Peyer's patch (tissue), 4 donors: ENCODE measurements at regions not wholly inside any gene's neighbourhood (a gene's known extent, or its start where the extent isn't known, plus 50 kb on each side); places are given as distances from the start of the nearest gene placed in this dataset.
"Not testable (repeated sequence)": the region's sequence is repeated elsewhere in the genome, so short reads cannot be mapped to it uniquely, and the experiment has no call there.

Experiments used
- DNase-seq, 3 donors: peaks; one replicate each; pipeline ENCODE4 v3.0.0-alpha.2; 2017 to 2019
- H3K27ac ChIP-seq, 4 donors: fragments of 200-600 bp; sonication (generic); one replicate each; pipeline ENCODE4 v1.5.1; 2016 to 2019
- H3K27me3 ChIP-seq, 2 donors: fragments of 200-600 bp; sonication (generic); one replicate each; pipeline ENCODE4 v1.5.1; 2019
- H3K36me3 ChIP-seq, 3 donors: fragments of 200-600 bp; sonication (generic); one replicate each; pipeline ENCODE4 v1.5.1; 2016 to 2019
- H3K4me1 ChIP-seq, 4 donors: fragments of 200-600 bp; sonication (generic); one replicate each; pipeline ENCODE4 v1.5.1; 2016 to 2019
- H3K4me3 ChIP-seq, 4 donors: fragments of 200-600 bp; sonication (generic); 1 replicate in 3 of 4; 2 replicates in 1 of 4; pipeline ENCODE4 v1.5.1; 2016 to 2019; ENCODE audit warnings: mild to moderate bottlenecking in 1 of 4
- H3K9me3 ChIP-seq, 4 donors: fragments of 200-600 bp; sonication (generic); one replicate each; pipeline ENCODE4 v1.5.1; 2016 to 2019; ENCODE audit warnings: mild to moderate bottlenecking in 1 of 4
- POLR2A ChIP-seq, 2 donors: fragments of 450-650 bp; IDR thresholded peaks; one replicate each; pipeline ENCODE4 v1.5.1; 2017; ENCODE audit warnings: antibody characterized with exemption in 2 of 2, mild to moderate bottlenecking in 2 of 2, moderate library complexity in 2 of 2
- TF ChIP-seq, protein P1 (sequence below), 6 experiments: fragments of 450-650 bp in 4 of 6; fragments of 200-600 bp in 2 of 6; sonication (generic) in 1 of 6; IDR thresholded peaks; one replicate each; pipeline ENCODE4 v1.5.1; 2017 to 2019; ENCODE audit warnings: antibody characterized with exemption in 6 of 6, mild to moderate bottlenecking in 3 of 6, moderate library complexity in 1 of 6

DNA sequence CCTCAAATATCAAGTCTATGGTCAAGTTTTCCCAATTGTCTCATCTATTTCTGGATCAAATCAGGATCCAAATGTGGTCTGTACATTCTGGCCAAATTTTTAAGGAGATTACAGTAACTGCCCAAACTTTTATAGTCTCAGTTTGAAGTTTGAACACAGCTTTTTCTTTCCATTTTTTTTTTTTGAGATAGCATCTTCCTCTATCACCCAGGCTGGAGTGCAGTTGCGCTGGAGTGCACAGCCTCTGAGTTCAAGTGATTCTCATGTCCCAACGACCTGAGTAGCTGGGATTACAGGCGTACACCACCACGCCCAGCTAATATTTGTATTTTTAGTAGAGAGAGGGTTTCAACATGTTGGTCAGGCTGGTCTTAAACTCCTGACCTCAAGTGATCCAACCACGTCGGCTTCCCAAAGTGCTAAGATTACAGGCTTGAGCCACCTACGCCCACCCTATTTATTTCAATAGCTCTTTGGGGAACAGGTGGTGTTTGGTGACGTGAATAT is 84.9 kb upstream of the CARMIL1 start:
- H3K27ac ChIP-seq, result no peak overlapping the region
- no peak for DNase-seq

DNA sequence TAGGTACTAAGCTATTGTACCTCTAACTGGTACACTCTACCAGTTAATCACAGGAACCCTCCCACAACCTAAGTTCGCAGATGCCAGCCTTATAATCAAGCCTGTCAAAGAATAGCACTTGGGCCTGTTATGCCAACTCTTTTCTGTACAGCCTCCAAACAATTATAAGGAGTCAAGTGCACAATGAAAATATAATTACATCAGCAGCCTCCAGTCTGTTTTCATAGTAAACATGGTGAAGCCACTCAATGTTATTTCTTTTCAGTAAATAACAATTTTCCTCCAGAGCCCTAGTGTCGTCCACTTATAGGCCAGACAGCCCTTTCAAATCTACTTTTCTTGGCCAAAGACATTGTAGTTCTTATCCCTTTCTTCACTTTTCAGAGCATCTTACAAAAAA is 82.7 kb upstream of the CARMIL1 start:
- no peaks in the 10 kb centered on the region for H3K27me3 ChIP-seq
- H3K9me3 ChIP-seq, result no peaks in the 10 kb centered on the region
- no peak overlapping the region for H3K4me3 ChIP-seq
- no peaks in the 10 kb centered on the region for H3K36me3 ChIP-seq
- no peak overlapping the region for H3K27ac ChIP-seq
- no peak for DNase-seq
- no peaks in the 10 kb centered on the region for H3K4me1 ChIP-seq
- TF ChIP-seq POLR2A (IDR thresholded peaks at IDR 0.05), result no peak
- TF ChIP-seq, protein P1, sequence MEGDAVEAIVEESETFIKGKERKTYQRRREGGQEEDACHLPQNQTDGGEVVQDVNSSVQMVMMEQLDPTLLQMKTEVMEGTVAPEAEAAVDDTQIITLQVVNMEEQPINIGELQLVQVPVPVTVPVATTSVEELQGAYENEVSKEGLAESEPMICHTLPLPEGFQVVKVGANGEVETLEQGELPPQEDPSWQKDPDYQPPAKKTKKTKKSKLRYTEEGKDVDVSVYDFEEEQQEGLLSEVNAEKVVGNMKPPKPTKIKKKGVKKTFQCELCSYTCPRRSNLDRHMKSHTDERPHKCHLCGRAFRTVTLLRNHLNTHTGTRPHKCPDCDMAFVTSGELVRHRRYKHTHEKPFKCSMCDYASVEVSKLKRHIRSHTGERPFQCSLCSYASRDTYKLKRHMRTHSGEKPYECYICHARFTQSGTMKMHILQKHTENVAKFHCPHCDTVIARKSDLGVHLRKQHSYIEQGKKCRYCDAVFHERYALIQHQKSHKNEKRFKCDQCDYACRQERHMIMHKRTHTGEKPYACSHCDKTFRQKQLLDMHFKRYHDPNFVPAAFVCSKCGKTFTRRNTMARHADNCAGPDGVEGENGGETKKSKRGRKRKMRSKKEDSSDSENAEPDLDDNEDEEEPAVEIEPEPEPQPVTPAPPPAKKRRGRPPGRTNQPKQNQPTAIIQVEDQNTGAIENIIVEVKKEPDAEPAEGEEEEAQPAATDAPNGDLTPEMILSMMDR (IDR thresholded peaks at IDR 0.05), result no peak

More for the DNA sequence above, 84.9 kb upstream of the CARMIL1 start:
- no peak for TF ChIP-seq POLR2A (IDR thresholded peaks at IDR 0.05)
- TF ChIP-seq, protein P1 (IDR thresholded peaks at IDR 0.05), result no peak
- no peaks in the 10 kb centered on the region for H3K9me3 ChIP-seq
- H3K36me3 ChIP-seq, result no peaks in the 10 kb centered on the region
- no peaks in the 10 kb centered on the region for H3K27me3 ChIP-seq
- no peak overlapping the region for H3K4me3 ChIP-seq
- H3K4me1 ChIP-seq, result no peaks in the 10 kb centered on the region

DNA sequence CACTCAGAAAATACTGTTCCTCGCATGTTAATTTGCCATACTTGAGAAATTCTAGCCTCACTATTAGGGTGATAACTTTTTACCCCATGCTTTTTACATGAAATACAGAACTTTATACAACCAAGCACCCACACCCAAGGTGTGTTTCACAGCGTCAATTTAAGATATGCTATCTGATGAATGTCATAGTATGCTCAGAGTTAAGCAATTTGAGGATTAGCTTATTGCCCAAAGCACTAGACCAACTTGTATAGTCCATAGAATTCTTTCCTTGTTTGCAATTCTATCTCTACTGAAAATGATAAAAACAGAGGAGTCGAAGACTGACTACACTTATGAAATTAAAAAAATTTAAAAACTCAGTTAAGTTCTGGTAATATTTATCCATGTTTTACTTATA is 82.1 kb upstream of the CARMIL1 start:
- no peaks in the 10 kb centered on the region for H3K36me3 ChIP-seq
- no peaks in the 10 kb centered on the region for H3K4me1 ChIP-seq
- no peak overlapping the region for H3K27ac ChIP-seq
- no peak for TF ChIP-seq POLR2A (IDR thresholded peaks at IDR 0.05)
- TF ChIP-seq, protein P1 (IDR thresholded peaks at IDR 0.05), result no peak
- no peak overlapping the region for H3K4me3 ChIP-seq
- H3K9me3 ChIP-seq, result no peaks in the 10 kb centered on the region
- no peak for DNase-seq
- H3K27me3 ChIP-seq, result no peaks in the 10 kb centered on the region

DNA sequence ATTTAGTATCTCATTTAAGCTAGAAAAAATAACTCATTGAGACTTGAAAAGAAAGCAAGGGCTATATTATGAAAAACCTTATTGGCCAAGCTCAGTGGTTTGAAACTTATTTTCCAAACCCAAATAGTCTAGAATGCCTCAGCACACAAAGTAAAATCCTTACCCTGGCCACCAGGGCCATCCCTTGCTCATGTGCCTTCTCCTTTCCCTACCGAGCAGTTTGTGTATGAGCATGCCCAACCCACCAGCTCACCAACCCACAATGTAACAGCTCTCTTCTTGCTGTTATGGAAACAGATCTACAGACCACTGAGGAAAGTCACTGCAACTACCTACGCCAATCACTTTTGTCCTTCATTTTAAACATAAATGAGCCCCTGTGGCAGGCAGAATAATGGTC is 79.6 kb upstream of the CARMIL1 start:
- Histone ChIP-seq H3K4me1 (no peaks in the 10 kb centered on the region), H3K27ac (no peak overlapping the region), H3K36me3 (no peaks in the 10 kb centered on the region), H3K4me3 (no peak overlapping the region), H3K27me3 (no peaks in the 10 kb centered on the region), H3K9me3 (no peaks in the 10 kb centered on the region)
- TF ChIP-seq, protein P1 (IDR thresholded peaks at IDR 0.05), result no peak
- TF ChIP-seq POLR2A (IDR thresholded peaks at IDR 0.05), result no peak
- DNase-seq, result no peak

DNA sequence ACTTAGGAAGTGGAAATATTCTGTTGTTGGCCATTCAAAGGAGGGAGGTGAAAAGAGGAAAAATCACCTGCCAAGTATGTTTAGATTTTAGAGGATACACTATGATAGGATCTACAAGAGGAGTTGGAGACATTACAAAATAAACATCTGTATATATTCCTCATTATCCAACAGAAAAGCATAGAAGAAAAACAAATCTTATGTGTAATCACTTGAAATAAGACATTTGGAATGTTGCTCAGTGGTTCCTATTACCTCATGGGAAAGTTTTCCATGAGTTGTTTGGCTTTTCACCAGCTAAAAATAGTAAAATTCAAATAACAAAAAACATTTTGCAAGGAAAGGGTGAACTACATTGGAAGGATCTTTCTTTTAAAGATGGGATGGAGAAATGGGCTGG is 76.7 kb upstream of the CARMIL1 start:
- peaks cover 0 to 3% (median 0%) of the 10 kb centered on the region in 4 donors for H3K9me3 ChIP-seq
- no peak for DNase-seq
- no peak overlapping the region for H3K4me3 ChIP-seq
- no peaks in the 10 kb centered on the region for H3K4me1 ChIP-seq
- no peak for TF ChIP-seq POLR2A (IDR thresholded peaks at IDR 0.05)
- TF ChIP-seq, protein P1 (IDR thresholded peaks at IDR 0.05), result no peak
- H3K36me3 ChIP-seq, result no peaks in the 10 kb centered on the region
- no peak overlapping the region for H3K27ac ChIP-seq
- H3K27me3 ChIP-seq, result no peaks in the 10 kb centered on the region

DNA sequence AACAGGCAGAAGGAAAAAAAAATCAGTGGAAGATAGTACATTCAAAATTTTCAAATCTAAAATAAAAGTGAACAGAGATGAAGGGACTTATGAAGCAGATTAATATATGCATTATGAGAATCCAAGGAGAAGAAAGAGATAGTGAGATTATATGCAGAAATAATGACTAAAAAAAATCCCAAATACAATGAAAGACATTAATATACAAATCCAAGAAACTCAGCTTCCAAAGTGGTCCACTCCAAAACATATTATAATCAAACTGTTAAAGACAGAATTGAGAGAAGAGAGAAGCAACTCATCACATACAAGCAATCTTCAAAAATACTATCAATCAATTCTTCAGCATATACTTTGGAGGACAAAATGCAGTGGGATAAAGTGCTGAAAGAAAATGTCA is 73.5 kb upstream of the CARMIL1 start:
- Histone ChIP-seq H3K27ac (no peak overlapping the region), H3K4me3 (no peak overlapping the region), H3K36me3 (no peaks in the 10 kb centered on the region), H3K9me3 (peaks cover 0 to 3% (median 0%) of the 10 kb centered on the region in 4 donors), H3K27me3 (no peaks in the 10 kb centered on the region), H3K4me1 (no peaks in the 10 kb centered on the region)
- DNase-seq, result no peak
- TF ChIP-seq POLR2A (IDR thresholded peaks at IDR 0.05), result no peak
- TF ChIP-seq, protein P1 (IDR thresholded peaks at IDR 0.05), result no peak

DNA sequence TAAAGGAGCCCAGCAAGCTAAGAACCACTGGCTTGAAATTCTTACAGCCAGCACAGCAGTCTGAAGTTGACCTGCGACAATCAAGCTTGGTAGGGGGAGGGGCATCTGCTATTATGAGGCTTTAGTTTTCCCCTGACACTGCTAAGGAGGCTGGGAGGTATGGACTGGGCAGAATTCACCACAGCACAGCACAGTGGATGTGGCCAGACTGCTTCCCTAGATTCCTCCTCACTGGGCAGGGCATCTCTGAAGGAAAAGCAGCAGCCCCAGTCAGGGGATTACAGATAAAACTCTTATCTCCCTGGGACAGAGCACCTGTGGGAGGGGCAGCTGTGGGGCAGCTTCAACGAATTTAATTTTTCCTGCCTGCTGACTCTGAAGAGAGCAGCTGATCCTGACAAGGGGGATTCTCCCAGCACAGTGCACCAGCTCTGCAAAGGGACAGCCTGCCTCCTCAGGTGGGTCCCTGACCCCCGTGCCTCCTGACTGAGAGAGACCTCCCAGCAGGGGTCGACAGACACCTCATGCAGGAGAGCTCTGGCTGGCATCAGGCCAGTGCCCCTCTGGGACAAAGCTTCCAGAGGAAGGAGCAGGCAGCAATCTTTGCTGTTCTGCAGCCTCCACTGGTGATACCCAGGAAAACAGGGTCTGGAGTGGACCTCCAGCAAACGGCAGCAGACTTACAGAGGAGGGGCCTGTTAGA is 71.6 kb upstream of the CARMIL1 start:
- not testable (repeated sequence) for H3K27me3 ChIP-seq, H3K4me3 ChIP-seq, DNase-seq, H3K9me3 ChIP-seq, H3K36me3 ChIP-seq, H3K4me1 ChIP-seq, H3K27ac ChIP-seq
